ENCODE measurements at regions not wholly inside any gene's neighbourhood (a gene's known extent, or its start where the extent isn't known, plus 50 kb on each side); places are given as distances from the start of the nearest gene placed in this dataset.
A peak's percentile ranks its signal among the peaks of the same experiment; 100 is the strongest.
"Not testable (repeated sequence)": the region's sequence is repeated elsewhere in the genome, so short reads cannot be mapped to it uniquely, and the experiment has no call there.

DNA sequence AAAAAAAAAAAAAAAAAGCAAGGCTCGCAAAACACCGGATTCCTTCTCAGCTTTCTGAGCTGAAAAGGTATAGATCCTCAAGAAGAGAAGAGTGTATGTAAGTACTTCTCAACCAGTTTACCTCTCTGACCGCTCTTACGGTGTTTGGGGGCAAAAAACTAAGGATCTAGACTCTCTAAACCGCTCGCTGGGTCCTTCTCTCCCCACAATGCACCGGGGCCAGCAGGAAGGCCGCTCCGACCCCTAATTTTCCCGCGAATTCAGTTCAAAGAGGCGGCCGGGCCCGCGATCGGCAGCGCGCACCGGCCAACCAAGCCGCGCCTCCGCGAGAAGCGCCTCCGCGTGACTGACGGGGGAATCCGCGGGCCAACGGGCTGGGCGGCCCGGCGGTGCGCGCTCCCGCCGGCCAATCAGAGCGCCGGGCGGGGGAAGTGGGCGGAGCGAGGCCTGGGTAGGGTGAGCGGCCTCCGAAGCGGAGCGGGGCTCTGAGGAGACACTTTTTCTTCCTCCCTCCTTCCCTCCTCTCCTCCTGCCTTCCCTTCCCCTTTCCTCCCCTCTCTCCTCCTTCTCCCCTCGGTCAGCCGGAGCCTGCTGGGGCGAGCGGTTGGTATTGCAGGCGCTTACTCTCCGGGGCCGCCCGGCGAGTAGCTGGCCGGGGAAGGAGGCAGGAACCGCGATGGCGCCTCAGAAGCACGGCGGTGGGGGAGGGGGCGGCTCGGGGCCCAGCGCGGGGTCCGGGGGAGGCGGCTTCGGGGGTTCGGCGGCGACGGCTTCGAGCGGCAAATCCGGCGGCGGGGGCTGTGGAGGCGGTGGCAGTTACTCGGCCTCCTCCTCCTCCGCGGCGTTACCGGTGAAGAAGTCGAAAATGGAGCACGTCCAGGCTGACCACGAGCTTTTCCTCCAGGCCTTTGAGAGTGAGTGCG is 93.0 kb downstream of the CRLF3 start:
- peak; percentile 86 for DNase-seq

DNA sequence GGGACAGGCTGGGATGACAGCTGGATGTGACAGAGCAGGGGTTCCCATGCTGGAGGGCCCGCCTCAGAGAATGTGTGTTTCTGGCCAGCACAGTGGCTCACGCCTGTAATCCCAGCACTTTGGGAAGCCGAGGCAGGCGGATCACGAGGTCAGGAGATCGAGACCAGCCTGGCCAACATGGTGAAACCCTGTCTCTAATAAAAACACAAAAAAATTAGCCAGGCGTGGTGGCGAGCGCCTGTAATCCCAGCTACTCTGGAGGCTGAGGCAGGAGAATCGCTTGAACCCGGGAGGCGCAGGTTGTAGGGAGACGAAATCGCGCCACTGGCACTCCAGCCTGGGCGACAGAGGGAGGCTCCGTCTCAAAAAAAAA is 93.7 kb downstream of the CRLF3 start:
- not testable (repeated sequence) for DNase-seq

DNA sequence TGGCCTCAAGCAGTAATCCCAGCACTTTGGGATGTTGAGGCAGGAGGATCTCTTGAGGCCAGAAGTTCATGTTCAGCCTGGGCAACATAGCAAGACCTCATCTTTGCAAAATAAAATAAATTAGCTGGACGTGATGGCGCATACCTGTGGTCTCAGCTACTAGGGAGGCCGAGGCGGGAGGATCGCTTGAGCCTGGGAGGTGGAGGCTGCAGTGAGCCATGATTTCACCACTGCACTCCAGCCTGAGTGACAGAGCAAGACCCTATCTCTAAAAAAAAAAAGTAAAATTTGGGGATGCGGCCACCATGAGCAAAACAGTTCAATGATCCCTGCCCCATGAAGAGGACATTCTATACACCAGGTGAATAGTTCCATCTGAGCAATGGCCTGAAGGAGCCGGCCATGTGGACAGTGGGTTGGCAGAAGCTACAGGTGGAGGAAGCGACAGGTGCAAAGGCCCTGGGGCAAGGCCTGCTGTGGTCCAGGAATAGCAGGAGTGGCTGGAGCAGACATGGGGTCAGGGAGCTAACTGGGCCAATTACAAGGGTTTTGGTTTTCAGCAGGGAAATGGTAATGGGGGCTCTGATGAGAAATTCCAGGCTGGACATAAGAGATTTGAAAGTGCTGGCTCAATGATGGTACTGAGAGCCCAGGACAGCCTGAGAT is 94.2 kb downstream of the CRLF3 start:
- not testable (repeated sequence) for DNase-seq

- DNase-seq: not testable (repeated sequence)
These were observed 94.9 kb downstream of the CRLF3 start for GRCh38 chr17:30729471-30730170.

- DNase-seq: not testable (repeated sequence)
These were observed 97.0 kb downstream of the CRLF3 start for GRCh38 chr17:30727517-30727916.

- DNase-seq: not testable (repeated sequence)
These were observed 97.8 kb downstream of the CRLF3 start for GRCh38 chr17:30726734-30727133.

DNA sequence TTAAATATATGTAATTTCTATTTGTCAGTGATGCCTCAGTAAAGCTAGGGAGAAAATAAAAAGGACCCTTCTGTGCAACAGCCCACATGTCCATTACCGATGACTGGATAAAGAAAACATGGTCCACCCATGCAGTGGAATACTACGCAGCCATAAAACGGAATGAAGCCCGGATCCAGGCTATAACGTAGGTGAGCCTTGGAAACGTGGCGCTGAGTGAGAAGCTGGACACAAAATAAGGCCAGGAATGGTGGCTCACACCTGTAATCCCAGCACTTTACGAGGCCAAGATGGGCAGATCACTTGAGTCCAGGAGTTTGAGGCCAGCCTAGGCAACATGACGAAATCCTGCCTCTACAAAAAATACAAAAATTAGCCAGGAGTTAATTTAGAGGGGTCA is 98.2 kb downstream of the CRLF3 start:
- not testable (repeated sequence) for DNase-seq

DNA sequence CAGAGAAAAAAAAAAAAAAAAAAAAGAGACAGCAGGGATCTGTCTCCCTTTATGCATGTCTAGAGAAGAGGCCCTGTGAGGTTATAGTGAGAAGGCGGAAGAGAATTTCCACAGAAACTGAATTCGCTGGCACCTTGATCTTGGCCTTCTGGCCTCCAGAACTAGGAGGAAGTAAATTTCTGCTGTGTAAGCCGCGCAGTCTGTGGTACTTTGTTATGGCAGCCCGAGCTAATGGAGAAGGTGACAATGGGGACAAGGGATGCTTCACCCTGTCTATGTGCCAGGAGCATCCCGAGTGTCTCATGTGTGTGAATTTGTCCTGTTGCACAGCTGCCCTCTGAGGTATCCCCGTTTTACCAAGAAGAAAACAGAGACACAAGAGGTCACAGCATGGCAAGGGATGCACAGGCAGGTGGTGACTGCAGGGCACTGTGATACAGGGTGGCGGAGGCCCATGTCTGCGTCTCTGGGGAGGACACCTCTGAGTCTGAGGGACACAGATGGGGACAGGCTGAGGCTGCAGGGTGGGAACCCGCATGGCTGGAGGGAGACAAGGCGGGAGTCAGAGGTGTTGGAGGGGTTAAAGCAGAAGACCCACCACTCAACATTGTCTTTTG is 100.3 kb downstream of the CRLF3 start:
- not testable (repeated sequence) for DNase-seq

DNA sequence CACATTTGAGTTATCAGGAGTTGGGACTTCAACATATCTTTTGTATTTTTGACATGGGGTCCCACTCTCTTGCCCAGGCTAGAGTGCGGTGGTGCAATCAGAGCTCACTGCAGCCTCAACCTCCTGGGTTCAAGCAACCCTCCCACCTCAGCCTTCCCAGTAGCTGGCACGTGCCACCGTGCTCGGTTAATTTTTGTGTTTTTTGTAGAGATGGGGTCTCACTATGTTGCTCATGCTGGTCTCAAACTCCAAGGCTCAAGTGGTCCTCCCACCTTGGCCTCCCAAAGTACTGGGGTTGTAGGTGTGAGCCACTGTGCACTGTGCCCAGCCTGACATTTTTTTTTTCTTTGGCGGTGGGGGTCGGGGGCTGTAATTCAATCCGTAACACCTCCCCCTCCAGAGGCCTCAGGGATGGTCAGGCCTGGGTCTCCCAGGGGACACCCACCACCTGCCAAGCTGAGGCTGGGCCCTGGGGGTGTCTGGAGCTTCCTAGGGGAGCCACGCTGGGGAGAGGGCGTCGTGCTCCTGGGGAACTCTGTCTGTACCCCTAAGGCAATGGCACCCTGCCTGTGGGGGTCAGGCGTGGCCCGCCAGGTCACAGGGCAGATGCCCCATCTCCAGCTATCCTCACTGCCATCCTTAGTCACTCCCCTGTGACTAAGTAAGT is 102.2 kb downstream of the CRLF3 start:
- not testable (repeated sequence) for DNase-seq

DNA sequence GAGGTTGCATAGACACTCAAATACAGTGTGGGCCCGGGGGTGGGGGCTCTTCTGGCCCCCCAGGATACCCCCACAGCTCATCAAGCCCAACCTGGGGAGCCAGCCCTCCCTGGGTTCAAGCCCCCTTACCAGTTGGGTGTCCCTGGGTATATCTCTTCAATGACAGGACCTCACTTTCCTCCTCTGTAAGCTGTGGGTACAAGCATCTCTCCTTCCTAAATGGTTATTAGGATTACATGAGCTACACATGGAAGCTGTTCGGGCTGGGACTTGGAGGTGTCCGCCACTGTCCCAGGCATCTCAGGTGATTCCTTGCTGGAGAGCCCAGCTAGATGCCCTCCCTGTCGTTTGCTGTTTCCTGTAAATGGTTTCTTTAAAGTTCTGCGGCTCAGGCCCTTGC is 103.5 kb downstream of the CRLF3 start:
- DNase-seq: not testable (repeated sequence)

- DNase-seq: no peak
These were observed 104.5 kb downstream of the CRLF3 start for GRCh38 chr17:30720013-30720471.

DNA sequence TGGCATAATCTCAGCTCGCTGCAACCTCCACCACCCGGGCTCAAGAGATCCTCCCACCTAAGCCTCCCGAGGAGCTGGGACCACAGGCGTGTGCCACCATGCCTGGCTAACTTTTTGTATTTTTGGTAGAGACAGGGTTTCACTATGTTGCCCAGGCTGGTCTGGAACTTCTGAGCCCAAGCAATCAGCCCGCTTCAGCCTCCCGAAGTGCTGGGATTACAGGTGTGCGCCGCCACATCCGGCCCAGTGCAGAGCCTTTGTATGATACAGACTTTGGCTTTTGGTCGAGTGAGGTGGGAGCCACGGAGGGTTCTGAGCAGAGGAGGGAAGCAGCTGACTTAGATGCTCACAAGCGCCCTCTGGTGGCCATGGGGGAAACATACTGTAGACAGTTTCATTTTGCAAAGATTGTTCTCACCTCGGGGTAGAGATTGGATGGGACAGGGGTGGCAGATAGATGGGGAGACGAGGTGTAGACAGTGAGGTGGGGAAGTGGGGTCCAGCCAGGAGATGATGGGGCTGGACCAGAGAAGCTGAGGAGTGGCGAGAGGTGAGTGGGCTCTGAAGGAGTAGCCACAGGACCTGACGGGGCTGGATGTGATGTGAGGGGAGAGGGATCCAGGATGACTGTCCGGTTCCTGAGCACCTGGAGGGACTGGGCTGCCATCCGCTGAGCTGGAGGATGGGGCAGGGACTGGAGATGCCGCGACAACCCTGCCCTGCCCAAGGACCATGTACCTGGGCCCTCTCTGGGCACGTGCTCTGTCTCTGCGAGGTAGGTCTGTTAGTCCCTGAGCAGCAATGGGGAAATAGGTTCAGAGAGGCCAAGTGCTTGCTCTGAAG is 105.1 kb downstream of the CRLF3 start:
- DNase-seq: peak; percentile 80

- not testable (repeated sequence) for DNase-seq
These were observed 105.8 kb downstream of the CRLF3 start for GRCh38 chr17:30718691-30719090.

DNA sequence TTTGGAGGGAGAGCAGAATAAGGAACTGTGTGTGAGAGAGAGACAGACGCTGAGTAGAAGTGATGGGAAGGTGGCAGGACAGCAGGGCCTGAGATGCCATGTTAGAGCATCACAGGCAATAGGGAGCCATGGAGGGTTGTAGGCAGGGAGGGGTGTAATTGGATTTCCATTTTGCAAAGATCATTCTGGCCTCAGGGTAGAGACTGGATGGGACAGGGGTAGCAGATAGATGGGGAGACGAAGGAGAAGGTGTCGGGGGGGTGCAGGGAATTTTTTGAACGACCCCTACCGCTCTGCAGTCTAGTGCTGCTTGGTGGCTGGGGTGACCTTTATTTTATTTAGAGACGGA is 106.4 kb downstream of the CRLF3 start:
- DNase-seq: not testable (repeated sequence)

DNA sequence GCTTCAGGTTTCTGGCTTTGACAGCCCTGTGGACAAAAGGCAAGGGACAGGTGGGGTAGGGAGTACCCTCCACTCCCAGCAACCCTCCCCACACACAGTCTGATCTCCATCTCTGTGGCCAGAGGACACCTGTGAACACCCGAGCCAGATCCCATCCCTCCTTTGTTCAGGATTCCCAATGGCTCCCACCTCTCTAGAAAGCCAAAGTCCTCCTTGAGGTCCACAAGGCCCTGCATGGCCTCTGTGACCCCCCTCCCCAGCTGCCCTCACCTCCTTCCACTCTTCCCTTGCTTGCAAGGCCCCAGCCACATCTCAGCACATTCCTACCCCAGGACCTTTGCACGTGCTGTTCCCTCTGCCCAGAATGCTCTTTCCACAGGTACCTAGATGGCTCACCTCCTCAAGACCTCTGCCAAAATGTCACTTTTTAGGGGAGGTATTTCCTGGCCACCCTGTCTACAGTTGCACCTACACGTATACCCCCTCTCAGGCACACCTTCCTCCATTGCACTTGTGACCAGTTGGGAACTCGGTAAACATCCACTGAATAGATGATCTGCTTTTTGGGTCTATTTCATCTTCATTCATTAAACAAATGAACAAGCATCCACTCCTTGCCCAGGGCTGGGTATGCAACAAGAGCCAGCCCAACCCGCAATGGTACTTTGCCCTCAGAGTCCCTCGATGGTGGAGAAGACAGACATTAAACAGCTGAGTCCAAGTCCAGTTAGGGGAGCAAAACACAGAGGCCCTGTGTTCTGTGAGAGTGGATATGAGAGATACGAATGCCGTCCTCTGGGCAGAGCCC is 107.0 kb downstream of the CRLF3 start:
- DNase-seq: no peak

DNA sequence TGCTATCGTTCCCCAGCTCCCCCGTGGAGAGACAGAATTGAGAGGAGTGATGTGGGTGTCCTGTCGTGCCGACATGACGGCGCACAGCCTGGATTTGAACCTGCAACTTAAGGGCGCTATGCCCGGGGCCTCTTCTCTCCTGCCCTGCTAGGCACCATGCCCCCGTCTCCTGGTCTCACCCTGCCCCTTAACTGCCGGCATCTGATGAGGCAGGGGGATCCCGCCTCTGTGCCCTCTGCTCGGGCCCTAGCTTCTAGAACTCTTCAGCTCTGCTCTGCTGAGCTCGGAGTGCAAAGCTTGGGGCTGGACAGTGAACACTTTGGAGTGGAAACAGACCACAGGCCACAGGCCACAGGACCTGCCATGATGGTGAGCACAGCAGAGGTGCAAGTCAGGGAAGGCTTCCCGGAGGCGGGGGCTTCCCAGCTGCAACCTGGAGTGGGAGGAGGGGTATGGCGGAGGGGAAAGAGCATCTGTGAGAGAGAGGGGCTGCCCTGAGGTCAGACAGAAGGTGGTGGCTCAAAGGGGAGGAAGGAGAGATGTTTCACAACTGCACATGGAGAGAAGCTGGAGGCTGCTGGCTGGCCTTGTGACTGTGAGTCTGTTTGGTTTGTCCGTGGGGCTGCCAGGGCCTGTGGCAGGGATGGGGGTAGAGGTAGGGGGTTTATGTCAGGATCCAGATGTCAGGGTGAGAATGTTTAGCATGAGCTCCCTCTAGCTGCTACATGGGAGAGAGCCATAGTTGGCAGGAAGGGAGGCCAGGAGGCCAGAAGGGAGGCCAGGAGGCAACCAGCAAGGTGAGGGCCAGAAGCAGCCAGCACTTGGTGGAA is 107.8 kb downstream of the CRLF3 start:
- no peak for DNase-seq

DNA sequence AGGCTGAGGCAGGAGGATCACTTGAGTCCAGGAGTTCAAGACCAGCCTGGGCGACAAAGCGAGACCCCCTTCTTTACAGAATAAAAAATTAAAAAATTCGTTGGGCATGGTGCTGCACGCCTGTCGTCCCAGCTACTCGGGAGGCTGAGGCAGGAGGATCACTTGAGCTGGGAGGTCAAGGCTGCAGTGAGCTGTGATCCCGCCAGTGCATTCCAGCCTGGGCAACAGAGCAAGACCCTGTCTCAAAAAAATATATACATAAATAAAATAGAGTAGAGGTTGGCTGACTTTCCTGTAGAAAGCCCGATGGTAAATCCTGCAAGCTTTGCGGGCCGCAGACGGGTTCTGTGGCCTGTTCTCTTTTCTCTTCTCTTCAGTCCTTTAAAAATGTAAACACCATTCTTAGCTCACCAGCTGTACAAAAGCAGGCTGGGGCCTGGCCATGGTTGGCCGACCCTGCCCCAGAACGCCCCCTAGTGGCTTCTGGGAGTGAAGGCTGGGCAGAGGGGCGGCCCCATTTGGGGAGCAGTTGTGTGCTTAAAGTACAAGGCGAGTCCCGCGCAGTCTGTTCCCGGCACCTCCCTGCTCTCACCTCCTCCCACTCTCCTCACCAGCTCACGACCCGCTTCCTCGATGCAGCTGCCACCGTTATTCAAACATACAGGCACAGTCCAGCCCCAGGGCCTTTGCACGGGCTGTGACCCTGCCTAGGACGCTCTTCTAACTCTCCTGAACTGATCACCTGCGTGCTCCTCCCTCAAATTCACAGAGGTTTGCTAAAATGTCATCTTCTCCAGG is 109.5 kb downstream of the CRLF3 start:
- peak; percentile 58 for DNase-seq

DNA sequence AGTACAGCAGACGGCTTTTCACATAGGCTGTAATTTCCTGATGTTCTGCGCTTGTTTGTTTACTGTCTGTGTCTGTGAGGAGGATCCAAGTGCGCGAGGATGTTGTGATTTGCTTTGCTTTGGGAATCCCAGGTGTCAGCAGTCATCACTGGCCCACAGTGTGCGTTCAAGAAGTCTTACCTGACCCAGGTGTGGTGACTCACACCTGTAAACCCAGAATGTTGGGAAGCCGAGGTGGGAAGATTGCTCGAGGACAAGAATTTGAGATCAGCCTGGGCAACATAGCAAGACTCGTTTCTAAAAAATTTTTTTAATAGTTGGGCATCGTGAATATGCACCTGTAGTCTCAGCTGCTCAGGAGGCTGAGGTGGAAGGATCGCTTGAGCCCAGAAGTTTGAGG is 110.7 kb downstream of the CRLF3 start:
- not testable (repeated sequence) for DNase-seq

DNA sequence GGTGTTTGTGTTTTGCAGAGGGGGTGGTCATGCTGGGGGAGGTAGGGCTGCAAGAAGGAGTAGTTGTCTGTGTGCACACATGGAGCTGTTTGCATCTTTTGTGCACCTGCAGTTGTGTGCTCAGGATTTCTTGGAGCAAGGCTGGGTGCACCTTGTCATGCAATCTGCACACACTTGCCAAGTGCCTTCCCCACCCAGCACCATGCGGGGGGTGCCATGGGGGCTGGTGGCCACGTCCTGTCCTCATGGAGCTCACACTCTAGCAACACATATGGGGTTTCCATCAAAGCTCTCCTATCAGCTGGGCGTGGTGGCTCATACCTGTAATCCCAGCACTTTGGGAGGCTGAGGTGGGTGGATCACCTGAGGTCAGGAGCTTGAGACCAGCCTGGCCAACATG is 111.6 kb downstream of the CRLF3 start:
- DNase-seq: not testable (repeated sequence)

Data from stimulated activated CD4-positive, alpha-beta T cell treated with anti-CD3 and anti-CD28 coated beads, Interleukin-1b, Interleukin-23, amount 100 ng/mL, for 48 hours (primary cell).